Activated CD4-positive, alpha-beta T cell treated with anti-CD3 and anti-CD28 coated beads, Interleukin-2, amount 50 U/mL, for 1 hour (primary cell): ENCODE measurements at regions not wholly inside any gene's neighbourhood (a gene's known extent, or its start where the extent isn't known, plus 50 kb on each side); places are given as distances from the start of the nearest gene placed in this dataset.
"Not testable (repeated sequence)": the region's sequence is repeated elsewhere in the genome, so short reads cannot be mapped to it uniquely, and the experiment has no call there.

Experiments used
- DNase-seq: peaks from one replicate; pipeline ENCODE4 v3.0.0-alpha.2; 2020

DNA sequence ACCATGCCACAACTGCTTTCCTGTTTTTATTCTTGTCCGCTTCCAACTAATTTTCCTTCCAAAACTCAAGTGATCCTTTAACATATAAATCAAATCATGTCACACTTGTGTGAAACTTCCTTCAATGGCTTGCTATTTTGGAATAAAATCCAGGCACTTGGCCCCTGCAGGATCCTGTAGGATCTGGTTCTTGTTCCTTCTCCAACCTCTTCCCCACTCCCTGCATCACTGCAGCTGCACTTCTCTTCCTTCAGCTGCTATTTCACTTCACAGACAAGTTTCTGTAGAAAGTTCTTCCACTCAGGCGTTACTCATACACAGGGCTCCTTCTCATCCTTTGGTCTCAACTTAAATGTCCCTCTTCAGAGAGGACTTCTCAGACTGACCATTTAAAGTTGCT lies 239.7 kb upstream of the BTG1 start:
- no peak for DNase-seq

- no peak for DNase-seq
Measured at GRCh38 chr12:92384571-92384970, 238.9 kb upstream of the BTG1 start.

DNA sequence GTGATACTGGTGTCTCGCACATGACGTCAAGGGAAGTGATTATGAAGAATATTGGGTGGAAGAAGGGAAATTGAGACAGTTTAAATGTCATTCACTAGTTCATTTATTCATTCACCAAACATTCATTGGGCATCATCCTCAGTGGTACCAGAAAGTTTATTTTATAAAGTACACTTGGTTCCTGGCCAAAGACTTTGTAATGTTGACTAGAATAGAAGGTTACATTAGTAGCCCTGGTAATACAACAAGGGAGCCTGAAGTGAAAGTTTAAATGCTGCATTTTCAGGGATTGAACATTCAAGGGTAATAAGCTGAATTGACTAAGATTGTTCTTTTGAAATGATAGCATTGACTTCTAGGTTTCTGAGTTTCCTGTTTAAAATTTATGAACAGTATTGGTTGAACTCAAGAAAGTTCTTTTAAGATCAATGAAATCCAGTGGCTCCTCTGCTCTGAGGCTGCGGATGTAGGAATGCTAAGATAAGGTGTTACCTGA lies 236.8 kb upstream of the BTG1 start:
- no peak for DNase-seq

GRCh38 chr12:92381856-92382255 lies 236.2 kb upstream of the BTG1 start:
- DNase-seq: no peak

- DNase-seq: no peak
Measured at GRCh38 chr12:92378682-92379479, 233.2 kb upstream of the BTG1 start.

- not testable (repeated sequence) for DNase-seq
Measured at GRCh38 chr12:92375504-92375903, 229.9 kb upstream of the BTG1 start.

DNA sequence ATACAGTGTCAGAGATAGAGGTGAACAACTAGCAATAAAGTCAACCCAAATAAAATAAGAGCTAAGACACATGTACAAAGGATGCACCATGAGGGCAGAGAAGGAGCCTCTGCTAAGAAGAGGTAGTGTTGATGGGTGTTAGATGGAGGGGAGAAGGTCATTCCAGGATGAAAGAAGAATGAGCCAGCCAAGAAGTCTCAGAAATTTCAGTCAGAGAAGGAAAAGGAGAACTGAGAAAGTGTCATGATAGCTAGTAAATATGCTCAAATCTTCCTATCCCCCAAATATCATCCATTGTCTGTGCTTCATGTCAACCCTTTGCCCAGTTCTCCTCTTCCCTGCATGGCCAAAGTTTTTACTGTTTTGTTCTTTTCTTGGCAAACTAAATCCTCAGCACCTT lies 225.2 kb upstream of the BTG1 start:
- no peak for DNase-seq

DNA sequence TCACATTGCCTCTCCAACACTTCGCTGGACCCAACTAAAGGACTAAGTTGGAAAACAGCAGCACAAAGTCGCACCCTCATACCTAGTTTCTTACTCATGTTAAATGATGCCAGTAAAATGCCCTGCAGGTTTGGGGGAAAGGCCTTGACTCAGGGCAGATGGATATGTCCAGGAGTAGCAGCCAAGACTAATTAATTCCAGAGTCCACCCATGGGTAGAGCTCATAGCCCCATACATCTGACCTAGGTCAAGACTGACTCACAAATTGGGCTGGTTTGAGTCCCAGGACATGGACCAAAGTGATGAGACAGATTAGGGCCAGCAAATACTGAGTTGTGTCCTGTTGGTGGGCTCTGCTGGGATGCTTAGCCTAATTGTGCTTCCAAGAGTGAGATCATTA lies 224.0 kb upstream of the BTG1 start:
- DNase-seq: no peak

GRCh38 chr12:92369056-92369455 lies 223.4 kb upstream of the BTG1 start:
- no peak for DNase-seq

GRCh38 chr12:92365836-92366235 lies 220.2 kb upstream of the BTG1 start:
- no peak for DNase-seq

- DNase-seq: no peak
Measured at GRCh38 chr12:92365333-92365732, 219.7 kb upstream of the BTG1 start.

DNA sequence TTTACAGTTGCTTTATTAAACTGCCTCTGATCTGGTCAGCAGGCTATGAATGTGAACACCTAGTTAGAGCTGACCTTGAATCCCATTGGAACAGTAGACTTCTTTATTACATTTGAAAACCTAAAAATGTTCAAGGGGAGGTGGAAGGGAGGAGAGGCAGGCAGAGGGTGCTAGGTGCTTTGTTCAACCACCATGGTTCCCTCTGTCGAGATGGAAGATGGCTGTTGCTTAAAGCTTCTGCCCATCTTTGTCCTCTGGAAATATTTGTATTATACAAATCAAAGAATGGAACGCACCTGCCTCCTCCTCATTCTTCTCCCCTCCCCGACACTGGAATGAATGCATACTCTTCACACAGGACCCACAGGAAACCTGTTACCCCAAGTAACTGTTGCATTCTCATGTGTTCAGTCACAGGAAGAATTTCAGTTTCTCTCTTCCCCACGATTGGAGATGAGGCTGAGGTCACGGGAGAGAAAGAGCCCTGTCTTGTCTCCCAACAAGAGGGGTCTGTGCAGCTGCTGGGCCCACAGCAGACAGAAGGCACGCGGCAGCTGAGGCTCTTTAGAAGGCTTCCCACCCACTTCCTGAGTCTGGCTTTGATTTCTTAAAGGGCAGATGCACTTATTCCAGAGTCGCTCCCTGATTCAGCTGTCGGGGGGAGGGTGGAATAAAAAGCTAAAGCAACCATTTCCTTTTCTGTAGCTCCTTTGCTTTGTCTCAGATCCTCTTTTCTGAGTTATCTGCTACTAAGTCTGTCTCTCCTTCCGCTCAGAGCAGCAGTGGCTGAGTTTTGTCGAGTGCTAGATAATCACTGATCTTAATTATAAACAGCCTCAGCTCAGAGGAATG lies 217.9 kb upstream of the BTG1 start:
- peak; percentile 46 for DNase-seq

GRCh38 chr12:92362785-92363184 lies 217.1 kb upstream of the BTG1 start:
- DNase-seq: no peak

DNA sequence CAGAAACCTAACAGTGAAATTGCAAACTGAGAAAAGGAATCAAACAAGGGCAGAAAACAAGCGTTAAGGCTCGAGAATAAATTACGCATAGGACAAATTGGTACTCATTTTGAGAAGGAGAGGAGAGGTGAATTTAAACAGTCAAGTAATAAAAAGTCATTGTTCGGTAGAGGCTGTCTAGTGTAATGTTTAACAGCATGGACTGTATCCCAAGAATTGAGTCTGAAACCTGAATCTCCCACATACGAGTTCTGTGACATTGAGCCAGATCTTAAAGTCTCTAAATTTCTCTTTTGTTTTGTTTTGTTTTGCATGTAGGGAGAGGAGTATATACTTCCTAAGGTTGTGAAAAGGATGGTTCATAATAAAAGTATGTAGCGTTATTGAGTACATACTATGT lies 216.5 kb upstream of the BTG1 start:
- no peak for DNase-seq

DNA sequence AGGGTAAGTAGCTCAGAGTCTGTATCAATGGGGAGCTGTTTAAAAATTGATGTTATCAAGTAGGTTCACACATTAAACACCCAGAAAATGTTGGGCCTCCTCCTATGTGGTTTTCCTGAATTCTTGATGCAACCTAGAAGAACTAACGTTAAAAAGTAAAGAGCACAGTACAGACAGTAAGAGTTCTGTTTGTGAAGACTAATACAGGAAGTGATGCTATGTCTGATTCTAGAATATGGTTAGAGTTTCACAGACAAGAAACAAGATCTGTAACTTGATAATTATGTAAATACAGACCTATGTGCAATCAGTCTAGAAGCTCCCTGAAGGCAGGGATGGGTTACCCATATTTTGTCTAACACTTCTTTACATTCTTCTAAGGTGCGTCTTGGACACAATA lies 214.9 kb upstream of the BTG1 start:
- no peak for DNase-seq

DNA sequence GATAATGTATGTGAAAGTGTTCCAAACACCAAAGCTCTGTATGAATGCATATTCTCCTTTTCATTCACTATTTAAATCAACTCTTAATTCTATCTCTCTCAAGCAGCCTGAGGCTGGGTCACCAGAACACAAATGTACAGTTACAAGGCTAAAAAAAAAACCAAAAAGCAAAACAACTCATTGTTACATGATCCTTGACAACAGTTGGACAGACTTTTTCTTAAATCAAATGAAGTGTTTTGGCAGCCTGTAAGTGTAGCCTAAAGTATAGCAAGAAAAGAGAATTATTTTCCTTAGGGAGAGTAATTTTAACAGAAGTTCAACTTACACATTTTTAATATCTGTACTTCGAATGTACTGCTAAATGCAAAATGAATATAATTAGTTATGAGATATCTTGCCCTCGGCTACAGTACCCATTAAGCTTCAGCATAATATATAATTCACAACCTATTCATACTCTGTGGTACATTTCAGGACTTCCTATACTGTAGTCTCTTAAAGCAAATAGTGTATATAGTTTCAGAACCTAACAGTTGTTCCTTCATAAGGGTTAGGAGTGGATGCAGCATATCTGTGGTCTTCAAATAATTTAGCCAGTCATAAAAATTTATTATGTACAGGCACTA lies 214.0 kb upstream of the BTG1 start:
- DNase-seq: no peak

DNA sequence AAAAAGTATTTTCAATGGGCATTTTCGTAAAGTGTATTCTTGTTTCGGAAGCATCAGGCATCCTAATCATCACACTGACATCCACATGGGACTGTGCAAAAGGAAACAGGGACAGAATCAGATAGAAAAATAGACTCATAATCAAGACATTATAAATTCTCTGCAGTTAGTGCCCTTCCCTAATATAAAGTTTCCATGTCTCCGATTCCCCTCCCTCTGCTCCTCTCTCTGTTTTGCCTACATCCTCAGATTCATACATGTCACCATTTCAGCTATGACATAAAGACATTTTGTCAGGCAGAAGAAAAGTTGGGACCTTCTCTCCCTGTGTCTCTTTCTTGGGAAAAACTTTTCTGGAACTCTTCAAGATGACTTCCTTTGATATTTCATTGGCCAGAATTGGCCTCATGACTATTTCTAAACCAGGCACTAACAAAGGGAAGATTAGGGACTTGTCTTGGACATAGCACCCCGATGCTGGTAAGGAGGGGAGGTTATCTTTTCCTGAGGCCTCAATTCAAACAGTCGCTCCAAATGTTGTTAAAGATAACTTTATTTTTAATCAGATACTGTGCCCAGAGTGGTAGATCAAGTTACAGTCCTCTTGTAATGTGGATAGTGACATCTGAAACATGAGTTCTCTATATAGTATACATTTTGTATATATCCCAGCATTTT lies 212.1 kb upstream of the BTG1 start:
- no peak for DNase-seq

GRCh38 chr12:92356425-92356824 lies 210.8 kb upstream of the BTG1 start:
- no peak for DNase-seq

DNA sequence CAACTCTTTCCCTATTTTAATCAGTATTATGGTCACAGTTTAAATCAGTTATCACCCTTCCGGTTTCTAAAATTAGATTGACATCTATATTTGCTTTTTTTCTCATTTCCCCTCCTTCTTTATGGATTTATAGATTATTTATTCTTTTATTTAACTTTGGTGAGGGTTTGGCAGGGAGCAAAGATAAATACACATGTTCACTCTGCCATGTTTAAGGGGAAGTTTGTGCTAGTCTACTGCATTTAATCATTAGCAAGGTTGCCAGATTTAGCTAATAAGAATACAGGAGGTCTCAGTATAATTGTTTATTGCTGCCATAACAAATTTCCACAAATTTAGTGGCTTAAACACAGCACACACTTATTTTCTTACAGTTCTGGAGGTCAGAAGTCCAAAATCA lies 204.0 kb upstream of the BTG1 start:
- no peak for DNase-seq

DNA sequence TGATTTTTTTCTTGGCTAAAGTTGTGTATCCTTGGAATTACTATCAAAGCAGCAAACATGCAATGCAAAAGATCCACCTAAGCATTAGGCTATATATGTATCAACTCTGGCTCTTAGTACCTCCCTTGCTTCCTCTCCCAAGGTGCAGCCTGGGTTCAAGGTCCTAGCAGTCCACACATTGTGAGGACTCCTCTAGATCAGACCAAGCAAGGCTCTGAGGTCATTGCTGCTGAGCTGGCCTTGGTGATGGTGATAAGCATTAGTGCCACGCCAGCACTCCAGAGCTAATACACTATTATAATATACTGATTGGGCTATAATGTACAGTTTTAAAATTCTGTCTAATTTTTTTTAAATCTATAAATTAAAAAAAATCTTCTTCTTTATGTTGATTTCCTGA lies 196.9 kb upstream of the BTG1 start:
- no peak for DNase-seq

- DNase-seq: no peak
Measured at GRCh38 chr12:92341065-92341668, 195.5 kb upstream of the BTG1 start.

GRCh38 chr12:92340441-92341064 lies 194.9 kb upstream of the BTG1 start:
- no peak for DNase-seq
